ENCODE measurements at regions not wholly inside any gene's neighbourhood (a gene's known extent, or its start where the extent isn't known, plus 50 kb on each side); places are given as distances from the start of the nearest gene placed in this dataset.
"Not testable (repeated sequence)": the region's sequence is repeated elsewhere in the genome, so short reads cannot be mapped to it uniquely, and the experiment has no call there.

DNA sequence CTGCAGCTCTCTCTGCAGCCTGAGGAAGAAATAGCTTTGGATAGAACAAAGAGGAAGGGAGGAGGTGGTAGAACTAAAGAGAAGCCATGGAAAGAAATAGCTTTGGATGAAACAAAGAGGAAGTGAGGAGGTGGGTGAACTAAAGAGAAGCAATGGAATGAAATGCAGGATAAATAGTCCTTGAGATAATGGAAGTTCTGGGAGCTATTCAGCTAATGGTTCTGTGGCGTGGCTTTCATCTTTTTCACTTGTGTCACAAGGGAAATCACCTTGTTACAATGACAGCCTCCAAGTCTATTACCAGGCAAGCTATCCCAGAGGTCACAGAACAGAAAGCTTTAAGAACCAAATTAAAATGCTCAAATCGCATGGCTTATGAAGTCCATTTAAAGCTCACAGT lies 141.3 kb upstream of the ARG1 start:
- H3K36me3 Mint-ChIP-seq (ENCODE audit: low read depth): peaks cover 47% of the 10 kb centered on the region
- H3K4me1 Mint-ChIP-seq (ENCODE audit: low read depth): peaks cover 19% of the 10 kb centered on the region
- peaks cover 13% of the 10 kb centered on the region for H3K9me3 Mint-ChIP-seq
- no peaks in the 10 kb centered on the region for H3K27me3 Mint-ChIP-seq
- no peak overlapping the region for H3K27ac Mint-ChIP-seq
- H3K4me3 Mint-ChIP-seq: no peak overlapping the region

GRCh38 chr6:131433927-131434326 lies 139.1 kb upstream of the ARG1 start:
- Mint-ChIP-seq H3K36me3 (ENCODE audit: low read depth) (peaks cover 66% of the 10 kb centered on the region), H3K4me3 (no peak overlapping the region), H3K9me3 (peaks cover 23% of the 10 kb centered on the region), H3K4me1 (ENCODE audit: low read depth) (peaks cover 34% of the 10 kb centered on the region), H3K27me3 (no peaks in the 10 kb centered on the region), H3K27ac (no peak overlapping the region)

DNA sequence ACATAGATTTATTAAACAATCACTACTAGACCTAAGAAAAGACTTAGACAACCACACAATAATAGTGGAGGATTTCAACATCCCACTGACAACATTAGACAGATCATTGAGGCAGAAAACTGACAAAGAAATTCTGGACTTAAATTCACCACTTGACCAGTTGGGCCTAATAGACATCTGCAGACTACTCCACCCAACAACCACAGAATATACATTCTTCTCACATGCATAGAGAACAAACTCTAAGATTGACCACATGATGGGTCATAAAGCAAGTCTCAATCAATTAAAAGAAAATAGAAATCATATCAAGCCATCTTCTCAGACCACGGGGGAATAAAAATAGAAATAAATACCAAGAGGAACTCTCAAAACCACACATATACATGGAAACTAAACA lies 136.7 kb upstream of the ARG1 start:
- Mint-ChIP-seq H3K9me3 (peaks cover 21% of the 10 kb centered on the region), H3K4me1 (ENCODE audit: low read depth) (peaks cover 53% of the 10 kb centered on the region), H3K27me3 (no peaks in the 10 kb centered on the region), H3K36me3 (ENCODE audit: low read depth) (peaks cover 64% of the 10 kb centered on the region), H3K27ac (no peak overlapping the region), H3K4me3 (no peak overlapping the region)

DNA sequence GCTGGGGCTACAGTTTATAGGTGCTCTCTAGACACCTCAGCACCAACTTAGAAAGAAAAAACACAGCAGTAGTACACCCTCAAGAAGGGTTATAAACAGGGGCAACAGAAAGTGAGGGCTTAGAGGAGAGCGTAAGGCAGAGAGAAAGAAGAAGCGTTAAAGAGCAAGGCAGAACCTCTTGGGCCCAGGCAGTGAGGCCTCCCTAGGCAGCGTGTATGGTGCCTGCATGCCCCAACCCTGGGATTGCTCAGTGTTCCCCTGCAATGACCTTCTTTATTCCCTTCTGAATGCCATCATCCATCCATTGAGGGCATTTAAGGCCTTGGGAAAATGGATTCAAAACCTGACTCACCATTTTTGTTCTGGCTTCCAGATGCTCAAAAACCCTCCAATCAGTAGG lies 130.0 kb upstream of the ARG1 start:
- H3K4me1 Mint-ChIP-seq (ENCODE audit: low read depth): peaks cover 66% of the 10 kb centered on the region
- H3K27me3 Mint-ChIP-seq: no peaks in the 10 kb centered on the region
- peak overlapping the region; percentile 83 for H3K4me3 Mint-ChIP-seq
- H3K9me3 Mint-ChIP-seq: peaks cover 3% of the 10 kb centered on the region
- peak overlapping the region; percentile 87 for H3K27ac Mint-ChIP-seq
- H3K36me3 Mint-ChIP-seq (ENCODE audit: low read depth): peaks cover 23% of the 10 kb centered on the region

DNA sequence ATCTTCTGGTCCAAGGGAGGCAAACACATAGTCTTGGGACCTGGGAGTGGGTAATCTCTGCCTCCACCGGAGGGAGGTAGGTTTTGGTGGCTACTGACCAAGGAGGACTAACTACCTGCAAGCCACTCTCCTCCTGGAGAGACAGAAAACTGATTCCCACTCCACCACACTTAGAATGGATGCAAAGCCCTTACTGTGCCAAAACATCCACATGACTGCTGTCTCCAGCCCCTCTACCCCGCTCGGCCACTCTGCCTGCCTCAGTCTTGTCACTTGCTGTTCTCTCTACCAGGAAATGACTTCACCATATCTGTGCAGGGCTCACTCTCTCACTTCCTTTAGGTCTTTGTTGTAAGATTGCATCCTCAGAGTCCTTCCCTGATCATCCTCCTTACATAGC lies 129.5 kb upstream of the ARG1 start:
- H3K27ac Mint-ChIP-seq: peak overlapping the region; percentile 87
- peaks cover 65% of the 10 kb centered on the region for H3K4me1 Mint-ChIP-seq (ENCODE audit: low read depth)
- peaks cover 3% of the 10 kb centered on the region for H3K9me3 Mint-ChIP-seq
- H3K27me3 Mint-ChIP-seq: no peaks in the 10 kb centered on the region
- peaks cover 18% of the 10 kb centered on the region for H3K36me3 Mint-ChIP-seq (ENCODE audit: low read depth)
- H3K4me3 Mint-ChIP-seq: peak overlapping the region; percentile 83

DNA sequence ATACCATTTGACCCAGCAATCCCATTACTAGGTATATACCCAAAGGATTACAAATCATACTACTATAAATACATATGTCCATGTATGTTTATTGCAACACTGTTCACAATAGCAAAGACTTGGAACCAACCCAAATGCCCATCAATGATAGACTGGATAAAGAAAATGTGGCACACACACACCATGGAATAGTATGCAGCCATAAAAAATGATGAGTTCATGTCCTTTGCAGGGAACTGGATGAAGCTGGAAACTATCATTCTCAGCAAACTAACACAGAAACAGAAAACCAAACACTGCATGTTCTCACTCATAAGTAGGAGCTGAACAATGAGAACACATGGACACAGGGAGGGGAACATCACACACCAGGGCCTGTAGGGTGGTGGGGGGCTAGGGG lies 127.7 kb upstream of the ARG1 start:
- peaks cover 55% of the 10 kb centered on the region for H3K4me1 Mint-ChIP-seq (ENCODE audit: low read depth)
- not testable (repeated sequence) for H3K27me3 Mint-ChIP-seq, H3K27ac Mint-ChIP-seq

DNA sequence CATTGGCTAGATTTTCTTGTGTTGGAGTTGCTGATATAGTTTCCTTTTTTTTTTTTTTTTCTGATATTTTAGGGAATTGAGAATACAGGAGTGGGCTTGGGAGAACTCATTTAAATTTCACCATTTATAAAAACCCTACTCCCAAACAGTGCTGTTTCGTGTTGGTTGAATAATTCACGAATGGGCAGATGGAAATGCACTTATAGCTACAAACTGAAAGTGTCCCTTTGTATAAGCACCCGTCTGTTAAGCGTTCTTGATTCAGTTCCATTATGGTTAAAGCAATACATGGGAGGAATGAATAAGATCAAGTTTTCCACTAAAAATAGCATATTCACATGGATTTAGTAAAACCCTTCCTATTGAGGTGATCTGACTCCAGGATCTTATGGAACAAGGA lies 122.2 kb upstream of the ARG1 start:
- no peaks in the 10 kb centered on the region for H3K9me3 Mint-ChIP-seq
- no peak overlapping the region for H3K4me3 Mint-ChIP-seq
- H3K27ac Mint-ChIP-seq: peak overlapping the region; percentile 76
- H3K27me3 Mint-ChIP-seq: no peaks in the 10 kb centered on the region
- H3K4me1 Mint-ChIP-seq (ENCODE audit: low read depth): peaks cover 30% of the 10 kb centered on the region
- H3K36me3 Mint-ChIP-seq (ENCODE audit: low read depth): no peaks in the 10 kb centered on the region

More for the DNA sequence above, 127.7 kb upstream of the ARG1 start:
- H3K9me3 Mint-ChIP-seq; H3K36me3 Mint-ChIP-seq (ENCODE audit: low read depth); H3K4me3 Mint-ChIP-seq: not testable (repeated sequence)

DNA sequence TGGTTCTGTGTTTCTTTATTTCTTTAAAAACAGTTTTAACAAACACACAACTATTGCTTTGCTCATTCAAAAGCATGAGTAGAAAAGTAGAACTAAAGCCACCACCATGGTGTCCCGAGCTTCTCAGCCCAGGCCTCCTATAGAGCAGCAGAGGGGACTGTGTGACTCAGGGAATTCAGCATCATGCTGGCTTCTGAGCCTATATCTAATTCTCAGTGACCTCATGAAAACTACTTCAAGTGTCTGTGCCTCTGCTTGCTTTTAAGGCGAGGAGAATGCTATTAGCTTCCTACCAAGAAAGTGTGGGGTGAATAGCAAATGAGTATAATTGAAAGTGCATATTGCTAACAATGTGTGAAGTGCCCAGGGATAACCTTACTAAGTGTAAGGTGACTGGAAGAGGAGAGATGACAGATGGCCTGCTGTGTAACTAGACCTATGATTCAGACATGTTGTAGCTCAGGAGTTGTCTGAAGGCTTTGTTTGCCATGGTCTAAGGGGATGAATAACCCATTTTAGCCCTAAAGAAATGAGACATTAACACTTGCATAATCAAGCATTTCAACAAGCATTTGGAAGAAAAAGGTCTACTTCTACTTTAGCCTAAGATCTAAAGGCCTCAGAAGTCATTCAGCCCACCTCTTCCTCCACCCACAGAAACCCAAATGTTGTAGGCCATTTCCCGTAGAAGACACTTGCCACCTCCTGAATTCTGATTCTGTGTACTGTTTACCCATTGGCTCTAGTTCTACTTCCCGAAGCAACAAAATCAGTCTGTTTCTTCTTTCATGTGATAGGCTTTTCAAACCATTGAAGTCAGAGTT lies 121.5 kb upstream of the ARG1 start:
- Mint-ChIP-seq H3K9me3 (no peaks in the 10 kb centered on the region), H3K4me3 (peak overlapping the region; percentile 4), H3K36me3 (ENCODE audit: low read depth) (no peaks in the 10 kb centered on the region), H3K27me3 (no peaks in the 10 kb centered on the region), H3K27ac (peak overlapping the region; percentile 76), H3K4me1 (ENCODE audit: low read depth) (peaks cover 30% of the 10 kb centered on the region)

GRCh38 chr6:131453803-131454202 lies 119.2 kb upstream of the ARG1 start:
- Mint-ChIP-seq H3K27me3 (no peaks in the 10 kb centered on the region), H3K4me3 (no peak overlapping the region), H3K9me3 (no peaks in the 10 kb centered on the region), H3K27ac (no peak overlapping the region), H3K4me1 (ENCODE audit: low read depth) (peaks cover 20% of the 10 kb centered on the region), H3K36me3 (ENCODE audit: low read depth) (no peaks in the 10 kb centered on the region)

- Mint-ChIP-seq H3K4me1 (ENCODE audit: low read depth) (peaks cover 11% of the 10 kb centered on the region), H3K9me3 (no peaks in the 10 kb centered on the region), H3K36me3 (ENCODE audit: low read depth) (no peaks in the 10 kb centered on the region), H3K27ac (no peak overlapping the region), H3K27me3 (no peaks in the 10 kb centered on the region), H3K4me3 (no peak overlapping the region)
Observed at GRCh38 chr6:131456565-131456964, 116.5 kb upstream of the ARG1 start.

- no peak overlapping the region for H3K27ac Mint-ChIP-seq
- no peaks in the 10 kb centered on the region for H3K36me3 Mint-ChIP-seq (ENCODE audit: low read depth)
- no peak overlapping the region for H3K4me3 Mint-ChIP-seq
- no peaks in the 10 kb centered on the region for H3K9me3 Mint-ChIP-seq
- H3K4me1 Mint-ChIP-seq (ENCODE audit: low read depth): peaks cover 4% of the 10 kb centered on the region
- no peaks in the 10 kb centered on the region for H3K27me3 Mint-ChIP-seq
Observed at GRCh38 chr6:131459005-131459404, 114.0 kb upstream of the ARG1 start.

DNA sequence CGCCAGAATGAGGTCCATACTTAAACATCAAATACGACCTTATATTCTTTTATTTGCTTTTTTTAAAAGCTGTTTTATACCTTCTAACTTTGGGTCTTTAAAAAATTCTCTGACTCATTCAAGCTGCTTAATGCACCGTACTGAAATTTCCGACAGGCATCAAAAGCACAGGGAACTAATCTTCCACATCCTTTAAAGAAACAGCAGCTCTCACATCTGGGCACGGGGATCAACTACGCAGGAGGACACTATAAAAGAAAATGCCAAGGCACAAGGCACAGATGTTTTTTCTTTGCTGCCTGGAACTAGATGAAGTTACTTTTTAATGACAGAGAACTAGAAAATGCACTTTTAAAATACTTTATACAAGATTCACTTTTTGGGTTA lies 112.4 kb upstream of the ARG1 start:
- Mint-ChIP-seq H3K36me3 (ENCODE audit: low read depth) (no peaks in the 10 kb centered on the region), H3K4me3 (no peak overlapping the region), H3K9me3 (no peaks in the 10 kb centered on the region), H3K27ac (no peak overlapping the region), H3K27me3 (no peaks in the 10 kb centered on the region), H3K4me1 (ENCODE audit: low read depth) (peaks cover 4% of the 10 kb centered on the region)

GRCh38 chr6:131469130-131469529 lies 103.9 kb upstream of the ARG1 start:
- Mint-ChIP-seq H3K27me3 (no peaks in the 10 kb centered on the region), H3K9me3 (peaks cover 3% of the 10 kb centered on the region), H3K4me3 (no peak overlapping the region)

GRCh38 chr6:131470534-131470933 lies 102.5 kb upstream of the ARG1 start:
- Mint-ChIP-seq H3K4me3 (no peak overlapping the region), H3K9me3 (peaks cover 8% of the 10 kb centered on the region), H3K27me3 (no peaks in the 10 kb centered on the region), H3K4me1 (ENCODE audit: low read depth) (no peaks in the 10 kb centered on the region), H3K27ac (no peak overlapping the region), H3K36me3 (ENCODE audit: low read depth) (no peaks in the 10 kb centered on the region)

More at GRCh38 chr6:131469130-131469529, 103.9 kb upstream of the ARG1 start:
- H3K27ac Mint-ChIP-seq: no peak overlapping the region
- H3K36me3 Mint-ChIP-seq (ENCODE audit: low read depth): no peaks in the 10 kb centered on the region
- H3K4me1 Mint-ChIP-seq (ENCODE audit: low read depth): no peaks in the 10 kb centered on the region

GRCh38 chr6:131471331-131471730 lies 101.7 kb upstream of the ARG1 start:
- no peaks in the 10 kb centered on the region for H3K4me1 Mint-ChIP-seq (ENCODE audit: low read depth)
- peaks cover 2% of the 10 kb centered on the region for H3K36me3 Mint-ChIP-seq (ENCODE audit: low read depth)
- H3K4me3 Mint-ChIP-seq: no peak overlapping the region
- H3K27me3 Mint-ChIP-seq: no peaks in the 10 kb centered on the region
- no peak overlapping the region for H3K27ac Mint-ChIP-seq
- peaks cover 10% of the 10 kb centered on the region for H3K9me3 Mint-ChIP-seq

DNA sequence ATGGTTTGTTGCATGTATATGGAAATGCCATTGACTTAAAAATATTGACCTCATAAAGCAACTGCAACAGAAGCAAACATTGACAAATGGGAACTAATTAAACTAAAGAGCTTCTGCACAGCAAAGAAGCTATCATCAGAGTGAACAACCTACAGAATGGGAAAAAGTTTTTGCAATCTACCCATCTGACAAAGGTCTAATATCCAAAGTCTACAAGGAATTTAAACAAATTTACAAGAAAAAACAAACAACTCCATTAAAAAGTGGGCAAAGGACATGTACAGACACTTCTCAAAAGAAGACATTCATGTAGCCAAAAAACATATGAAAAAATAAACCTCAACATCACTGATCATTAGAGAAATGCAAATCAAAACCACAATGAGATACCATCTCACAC lies 99.7 kb upstream of the ARG1 start:
- H3K27ac Mint-ChIP-seq; H3K36me3 Mint-ChIP-seq (ENCODE audit: low read depth); H3K4me3 Mint-ChIP-seq; H3K4me1 Mint-ChIP-seq (ENCODE audit: low read depth); H3K27me3 Mint-ChIP-seq: not testable (repeated sequence)
- H3K9me3 Mint-ChIP-seq: peaks cover 11% of the 10 kb centered on the region
